B cell (primary cell): ENCODE measurements at regions not wholly inside any gene's neighbourhood (a gene's known extent, or its start where the extent isn't known, plus 50 kb on each side); places are given as distances from the start of the nearest gene placed in this dataset.

Experiments
- ATAC-seq: fragments of 200-7000 bp; cut with Tn5 transposase; one replicate; pipeline ENCODE4 v1.10.0; 2021; ENCODE audit warnings: low read depth, mild to moderate bottlenecking, moderate number of reproducible peaks, moderate library complexity
- CTCF ChIA-PET: fragments of 350-600 bp; sonication (Branson Sonifier 250); formaldehyde crosslinking; loops from one replicate; lab custom pipeline; 2021; ENCODE audit warnings: antibody characterized with exemption, inconsistent platforms; lab: Charles Lee
- POLR2A ChIA-PET: fragments of 350-600 bp; sonication (Branson Sonifier 250); formaldehyde crosslinking; loops from one replicate; lab custom pipeline; 2021; ENCODE audit warnings: antibody characterized with exemption; lab: Charles Lee
- DNase-seq: peaks from one replicate; pipeline ENCODE4 v3.0.0; 2013
- H2AFZ ChIP-seq: 2 replicates; pipeline ENCODE4 v1.6.1; 2012; ENCODE audit warnings: mild to moderate bottlenecking, low read depth, low read length; ENCODE audit not compliant: insufficient read depth, poor library complexity, severe bottlenecking
- H3K27ac ChIP-seq, 2 donors: 1 replicate in 1 of 2; 2 replicates in 1 of 2; pipeline ENCODE4 v1.5.1; 2012 to 2013; ENCODE audit warnings: low read length in 2 of 2, mild to moderate bottlenecking in 2 of 2, moderate library complexity in 1 of 2
- H3K27me3 ChIP-seq, 4 experiments: fragments of 200-600 bp in 1 of 4; sonication (generic) in 1 of 4; replicated peaks in 1 of 4; 1 replicate in 2 of 4; 2 replicates in 2 of 4; pipeline versions ENCODE4 v1.6.1 to v1.7.0; 2013 to 2016; ENCODE audit warnings: low read length in 3 of 4, mild to moderate bottlenecking in 2 of 4, mixed read lengths in 1 of 4, moderate library complexity in 1 of 4; ENCODE audit not compliant: insufficient read depth in 4 of 4, control insufficient read depth in 3 of 4; ENCODE audit errors: control extremely low read depth in 1 of 4
- H3K36me3 ChIP-seq, 2 experiments: replicated peaks in 1 of 2; 1 replicate in 1 of 2; 2 replicates in 1 of 2; pipeline versions ENCODE4 v1.6.1 to v1.7.1; 2013; ENCODE audit warnings: low read length in 1 of 2; ENCODE audit not compliant: insufficient read depth in 2 of 2, control insufficient read depth in 1 of 2; ENCODE audit errors: control extremely low read depth in 1 of 2, extremely low read depth in 1 of 2
- H3K4me1 ChIP-seq, 2 donors: fragments of 200-600 bp in 1 of 2; sonication (generic) in 1 of 2; 1 replicate in 1 of 2; 2 replicates in 1 of 2; pipeline versions ENCODE4 v1.5.1 to v1.6.1; 2013 to 2017; ENCODE audit warnings: low read length in 2 of 2; ENCODE audit not compliant: control insufficient read depth in 2 of 2, insufficient read depth in 2 of 2
- H3K4me2 ChIP-seq: replicated peaks from 2 replicates; pipeline ENCODE3; 2012; ENCODE audit warnings: mild to moderate bottlenecking, low read depth, low read length; ENCODE audit not compliant: poor library complexity, severe bottlenecking
- H3K4me3 ChIP-seq, 5 experiments: fragments of 200-600 bp in 1 of 5; sonication (generic) in 1 of 5; 1 replicate in 3 of 5; 2 replicates in 2 of 5; pipeline versions ENCODE4 v1.5.1 to v1.7.0; 2011 to 2016; ENCODE audit warnings: low read length in 4 of 5, mild to moderate bottlenecking in 4 of 5, low read depth in 2 of 5, control low read depth in 1 of 5, moderate library complexity in 1 of 5; ENCODE audit not compliant: insufficient read depth in 1 of 5; ENCODE audit errors: control extremely low read depth in 1 of 5, extremely low read depth in 1 of 5
- H3K79me2 ChIP-seq: fragments of 200-600 bp; sonication (generic); one replicate; pipeline ENCODE4 v1.6.0; 2016; ENCODE audit warnings: low read length; ENCODE audit not compliant: control insufficient read depth, insufficient read depth
- H3K9ac ChIP-seq: fragments of 200-600 bp; sonication (generic); 2 replicates; pipeline ENCODE4 v1.6.1; 2017; ENCODE audit warnings: mild to moderate bottlenecking, low read length, moderate library complexity
- H3K9me3 ChIP-seq, 3 donors: one replicate each; pipeline versions ENCODE4 v1.6.1 to v1.7.1; 2013; ENCODE audit warnings: low read length in 2 of 3; ENCODE audit not compliant: control insufficient read depth in 2 of 3, insufficient read depth in 1 of 3; ENCODE audit errors: control extremely low read depth in 1 of 3
- H4K20me1 ChIP-seq: 2 replicates; pipeline ENCODE4 v1.6.0; 2012; ENCODE audit warnings: mild to moderate bottlenecking, low read length; ENCODE audit not compliant: insufficient read depth, control insufficient read depth, poor library complexity, severe bottlenecking
- H3K27ac Mint-ChIP-seq: one replicate; pipeline ENCODE4 v1.8.0; 2021; ENCODE audit warnings: mixed read lengths
- H3K27me3 Mint-ChIP-seq: one replicate; pipeline ENCODE4 v1.8.0; 2021; ENCODE audit warnings: mixed read lengths
- H3K4me1 Mint-ChIP-seq: one replicate; pipeline ENCODE4 v1.8.0; 2021; ENCODE audit warnings: mixed read lengths
- H3K4me3 Mint-ChIP-seq: one replicate; pipeline ENCODE4 v1.8.0; 2021; ENCODE audit warnings: mixed read lengths
- H3K9me3 Mint-ChIP-seq: one replicate; pipeline ENCODE4 v1.8.0; 2022; ENCODE audit warnings: mixed read lengths; ENCODE audit not compliant: insufficient read depth
- CTCF ChIP-seq: fragments of 200-600 bp; IDR thresholded peaks from one replicate; pipeline ENCODE4 v1.8.0; 2022; ENCODE audit warnings: antibody characterized with exemption, mild to moderate bottlenecking
- EZH2 ChIP-seq: IDR thresholded peaks from 2 replicates; pipeline ENCODE4 v1.6.1; 2012; ENCODE audit warnings: borderline replicate concordance, low read depth, mild to moderate bottlenecking, moderate library complexity, low read length; ENCODE audit not compliant: insufficient read depth, poor library complexity, severe bottlenecking
- WGBS: methylation state at CpG from one replicate; pipeline ENCODE4 v1.1.5; 2013; ENCODE audit warnings: missing lambda C conversion rate; ENCODE audit not compliant: insufficient coverage; 5-methylcytosine and 5-hydroxymethylcytosine counted together
- intact Hi-C: fragments of 100-400 bp; cut with micrococcal nuclease; formaldehyde crosslinking; loops from one replicate; pipeline ENCODE4 v1.10.0; 2022

- no peaks in the 10 kb centered on the region for H3K9me3 Mint-ChIP-seq
Measured at GRCh38 chr9:89739916-89740315, 135.1 kb downstream of the GADD45G start.

More at GRCh38 chr9:89739916-89740315, 135.1 kb downstream of the GADD45G start:
- no peaks in the 10 kb centered on the region for H3K79me2 ChIP-seq
- no peak overlapping the region for H3K4me3 ChIP-seq
- peaks cover 40 to 48% of the 10 kb centered on the region in 2 donors for H3K4me1 ChIP-seq
- H3K9ac ChIP-seq = peak overlapping the region; percentile 29
- POLR2A ChIA-PET = no interaction called here
- no peak for ATAC-seq
- Mint-ChIP-seq H3K4me1 (peaks cover 49% of the 10 kb centered on the region), H3K4me3 (peak overlapping the region; percentile 71), H3K27ac (no peak overlapping the region), H3K27me3 (no peaks in the 10 kb centered on the region)
- 85% methylated on average over 6 of the region's 9 CpGs for WGBS
- no peak overlapping the region for H3K27ac ChIP-seq
- intact Hi-C loops = loop anchor here (10.0 kb wide), 1 partner anchor 75 kb away; no protein-coding TSS in a partner anchor
- TF ChIP-seq CTCF (no peak), EZH2 (no peak)
- CTCF ChIA-PET = interaction anchor here (1.1 kb wide), 1 partner anchor 76 kb away, joined by 3 read pairs; no protein-coding TSS in a partner anchor
- no peak overlapping the region for H2AFZ ChIP-seq
- H3K4me2 ChIP-seq = peak overlapping the region; percentile 68
- H3K9me3 ChIP-seq = peaks cover 0 to 8% (median 6%) of the 10 kb centered on the region in 3 donors
- H4K20me1 ChIP-seq = no peaks in the 10 kb centered on the region
- DNase-seq = no peak
- no peaks in the 10 kb centered on the region for H3K36me3 ChIP-seq
- H3K27me3 ChIP-seq = no peaks in the 10 kb centered on the region
